ENCODE measurements at regions not wholly inside any gene's neighbourhood (a gene's known extent, or its start where the extent isn't known, plus 50 kb on each side); places are given as distances from the start of the nearest gene placed in this dataset.

DNA sequence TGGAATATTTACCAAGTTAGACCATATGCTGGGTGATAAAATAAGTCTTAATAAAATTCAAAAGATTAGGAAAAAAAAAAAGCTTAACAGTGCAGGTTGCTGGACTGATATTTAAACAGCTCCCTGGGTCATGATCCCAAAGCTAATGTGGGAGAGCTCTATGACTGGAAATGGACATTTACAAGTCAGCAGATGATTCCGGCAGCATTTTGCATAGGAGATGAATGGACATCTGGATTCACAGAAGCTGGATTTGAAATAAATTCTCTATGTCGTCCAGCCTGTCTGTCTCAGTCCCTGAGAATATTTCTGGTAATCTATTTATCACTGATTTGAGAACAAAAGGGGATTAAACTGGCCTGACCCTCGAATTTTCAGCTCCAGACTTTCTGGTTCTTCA, 52.3 kb upstream of the KLHL25 start:
- TF ChIP-seq POLR2A (IDR thresholded peaks at IDR 0.05; ENCODE audit: extremely low read depth, insufficient read length), result no peak
- TF ChIP-seq, protein P1, sequence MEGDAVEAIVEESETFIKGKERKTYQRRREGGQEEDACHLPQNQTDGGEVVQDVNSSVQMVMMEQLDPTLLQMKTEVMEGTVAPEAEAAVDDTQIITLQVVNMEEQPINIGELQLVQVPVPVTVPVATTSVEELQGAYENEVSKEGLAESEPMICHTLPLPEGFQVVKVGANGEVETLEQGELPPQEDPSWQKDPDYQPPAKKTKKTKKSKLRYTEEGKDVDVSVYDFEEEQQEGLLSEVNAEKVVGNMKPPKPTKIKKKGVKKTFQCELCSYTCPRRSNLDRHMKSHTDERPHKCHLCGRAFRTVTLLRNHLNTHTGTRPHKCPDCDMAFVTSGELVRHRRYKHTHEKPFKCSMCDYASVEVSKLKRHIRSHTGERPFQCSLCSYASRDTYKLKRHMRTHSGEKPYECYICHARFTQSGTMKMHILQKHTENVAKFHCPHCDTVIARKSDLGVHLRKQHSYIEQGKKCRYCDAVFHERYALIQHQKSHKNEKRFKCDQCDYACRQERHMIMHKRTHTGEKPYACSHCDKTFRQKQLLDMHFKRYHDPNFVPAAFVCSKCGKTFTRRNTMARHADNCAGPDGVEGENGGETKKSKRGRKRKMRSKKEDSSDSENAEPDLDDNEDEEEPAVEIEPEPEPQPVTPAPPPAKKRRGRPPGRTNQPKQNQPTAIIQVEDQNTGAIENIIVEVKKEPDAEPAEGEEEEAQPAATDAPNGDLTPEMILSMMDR (IDR thresholded peaks at IDR 0.05; ENCODE audit: low read depth, low read length), result no peak
- TF ChIP-seq, protein P2, sequence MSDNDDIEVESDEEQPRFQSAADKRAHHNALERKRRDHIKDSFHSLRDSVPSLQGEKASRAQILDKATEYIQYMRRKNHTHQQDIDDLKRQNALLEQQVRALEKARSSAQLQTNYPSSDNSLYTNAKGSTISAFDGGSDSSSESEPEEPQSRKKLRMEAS (IDR thresholded peaks at IDR 0.05; ENCODE audit: low read depth, low read length), result no peak
- no peak for TF ChIP-seq MYC (IDR thresholded peaks at IDR 0.05; ENCODE audit: low read depth, low read length)
- no peak overlapping the region for H3K4me3 ChIP-seq (ENCODE audit: low read depth, low read length)
- no peak for DNase-seq (ENCODE audit: low read depth)

DNA sequence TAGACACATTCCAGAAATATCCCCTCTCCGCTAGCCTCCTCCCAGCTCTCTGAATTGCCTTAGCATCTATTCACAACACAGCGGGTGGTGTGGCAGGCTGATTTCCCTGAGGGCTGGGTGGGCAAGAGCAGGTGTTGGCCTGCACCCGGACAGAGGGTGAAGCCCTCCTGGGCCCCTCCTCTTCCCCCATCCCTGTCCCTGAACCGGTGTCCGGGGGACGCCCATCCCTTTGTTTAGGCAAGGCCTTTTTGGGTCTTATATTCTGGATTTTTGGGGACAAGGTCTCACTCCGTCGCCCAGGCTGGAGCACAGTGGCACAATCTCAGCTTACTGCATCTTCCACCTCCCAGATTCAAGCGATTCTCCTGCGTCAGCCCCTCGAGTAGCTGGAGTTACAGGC, 55.2 kb upstream of the KLHL25 start:
- DNase-seq (ENCODE audit: low read depth), result no peak
- TF ChIP-seq, protein P2 (IDR thresholded peaks at IDR 0.05; ENCODE audit: low read depth, low read length), result no peak
- TF ChIP-seq, protein P1 (IDR thresholded peaks at IDR 0.05; ENCODE audit: low read depth, low read length), result no peak
- TF ChIP-seq MYC (IDR thresholded peaks at IDR 0.05; ENCODE audit: low read depth, low read length) (no peak), POLR2A (IDR thresholded peaks at IDR 0.05; ENCODE audit: extremely low read depth, insufficient read length) (no peak)
- H3K4me3 ChIP-seq (ENCODE audit: low read depth, low read length), result no peak overlapping the region

DNA sequence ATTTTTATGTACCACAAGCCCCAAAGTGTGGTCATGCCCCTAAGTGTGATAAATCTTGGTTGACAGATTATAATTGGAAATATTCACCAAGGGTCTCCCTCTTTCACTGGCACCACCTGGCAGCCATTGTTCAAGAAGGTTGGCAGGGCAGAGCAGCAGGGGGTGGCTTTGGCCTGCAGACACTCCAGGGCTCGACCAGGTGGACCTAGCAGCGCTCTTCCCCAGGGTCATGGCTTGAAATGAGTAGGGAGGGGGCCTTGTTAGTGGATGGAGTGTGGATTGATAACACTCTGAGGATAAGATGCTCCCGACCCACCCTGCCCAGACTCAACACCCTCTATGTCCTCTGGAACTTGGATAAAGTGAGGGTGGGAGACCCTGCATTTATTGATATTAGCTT, 58.2 kb upstream of the KLHL25 start:
- TF ChIP-seq, protein P1 (IDR thresholded peaks at IDR 0.05; ENCODE audit: low read depth, low read length), result no peak
- TF ChIP-seq, protein P2 (IDR thresholded peaks at IDR 0.05; ENCODE audit: low read depth, low read length), result no peak
- TF ChIP-seq POLR2A (IDR thresholded peaks at IDR 0.05; ENCODE audit: extremely low read depth, insufficient read length) (no peak), MYC (IDR thresholded peaks at IDR 0.05; ENCODE audit: low read depth, low read length) (no peak)
- no peak for DNase-seq (ENCODE audit: low read depth)
- no peak overlapping the region for H3K4me3 ChIP-seq (ENCODE audit: low read depth, low read length)

DNA sequence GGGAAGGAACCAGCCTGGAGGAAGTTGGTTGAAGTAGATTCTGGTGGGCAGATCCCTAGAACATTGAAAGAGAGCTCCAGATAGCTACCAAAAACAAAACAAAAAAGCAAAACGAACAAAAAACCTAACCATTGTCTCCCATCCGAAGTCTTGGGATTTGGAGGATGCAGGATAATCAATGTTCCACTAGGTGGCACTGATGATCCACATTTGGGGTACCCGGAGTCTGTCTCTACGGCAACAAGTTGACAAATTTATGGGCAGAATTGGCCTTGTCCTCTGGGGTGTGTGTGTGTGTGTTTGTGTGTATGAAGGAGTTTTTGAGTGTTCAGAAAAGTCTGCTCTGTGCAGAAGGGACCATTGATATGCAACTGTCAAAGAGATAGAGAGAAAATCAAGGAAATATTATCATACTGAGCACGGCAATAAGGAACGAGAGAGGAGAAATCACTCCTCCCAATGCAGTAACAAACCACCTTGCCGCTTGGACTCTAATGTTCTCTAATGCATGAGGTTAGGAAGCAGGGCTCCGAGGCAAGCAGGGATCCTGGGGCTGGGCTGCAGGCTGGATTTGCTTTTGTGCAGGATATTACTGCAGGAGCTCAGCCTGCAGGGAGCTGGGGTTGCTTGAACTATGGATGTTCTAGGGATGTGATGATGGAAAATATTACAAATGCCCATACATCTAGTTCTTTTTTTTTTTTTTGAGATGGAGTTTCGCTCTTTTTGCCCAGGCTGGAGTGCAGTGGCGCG, 59.8 kb upstream of the KLHL25 start:
- TF ChIP-seq, protein P1 (IDR thresholded peaks at IDR 0.05; ENCODE audit: low read depth, low read length), result peak; percentile 87
- no peak for TF ChIP-seq POLR2A (IDR thresholded peaks at IDR 0.05; ENCODE audit: extremely low read depth, insufficient read length)
- peak; percentile 71 for DNase-seq (ENCODE audit: low read depth)
- H3K4me3 ChIP-seq (ENCODE audit: low read depth, low read length), result no peak overlapping the region

DNA sequence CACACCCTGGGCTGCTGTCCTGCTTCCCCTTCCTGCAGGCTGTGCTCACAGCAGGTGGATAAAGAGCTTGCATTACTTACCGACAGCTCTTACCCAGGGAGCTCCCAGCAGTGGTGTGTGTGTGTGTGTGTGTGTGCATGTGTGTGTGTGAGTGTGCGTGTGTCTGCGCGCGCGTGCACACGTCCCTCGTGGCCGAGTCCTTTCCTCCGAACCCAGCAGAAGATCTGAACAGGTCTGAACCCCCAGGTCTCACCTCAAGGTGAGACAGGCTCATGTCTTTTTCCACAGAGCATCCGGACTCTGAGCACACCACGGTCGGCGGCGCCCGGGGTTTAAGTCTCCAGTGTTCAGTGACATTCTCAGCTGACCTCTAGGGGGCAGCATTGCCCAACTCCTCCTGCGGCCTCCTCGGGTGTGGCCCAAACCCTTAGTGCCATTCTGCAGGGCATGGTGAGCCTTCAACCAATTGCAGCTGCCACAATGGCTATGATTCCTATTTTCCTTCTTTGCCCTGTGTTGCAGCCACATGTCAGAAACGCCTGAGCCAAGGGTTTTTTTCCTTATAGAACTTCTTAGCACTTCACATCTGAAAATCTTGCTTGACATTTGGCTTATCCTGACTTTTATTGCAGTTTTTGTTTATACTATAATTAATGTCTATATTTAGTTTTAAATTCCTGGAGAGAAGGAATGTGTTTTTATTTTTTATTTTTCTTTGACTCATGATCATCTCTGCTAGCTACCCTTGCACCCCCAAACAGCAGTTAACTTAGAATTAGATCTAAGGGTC, 64.1 kb upstream of the KLHL25 start:
- TF ChIP-seq MYC (IDR thresholded peaks at IDR 0.05; ENCODE audit: low read depth, low read length), result no peak
- TF ChIP-seq, protein P2 (IDR thresholded peaks at IDR 0.05; ENCODE audit: low read depth, low read length), result 0 out of 2 replicates have a peak, but pooled peaks have one; percentile 9
- TF ChIP-seq, protein P1 (IDR thresholded peaks at IDR 0.05; ENCODE audit: low read depth, low read length), result peak; percentile 79
- no peak for TF ChIP-seq POLR2A (IDR thresholded peaks at IDR 0.05; ENCODE audit: extremely low read depth, insufficient read length)
- DNase-seq (ENCODE audit: low read depth), result peak; percentile 77
- H3K4me3 ChIP-seq (ENCODE audit: low read depth, low read length), result no peak overlapping the region
